ENCODE measurements at regions not wholly inside any gene's neighbourhood (a gene's known extent, or its start where the extent isn't known, plus 50 kb on each side); places are given as distances from the start of the nearest gene placed in this dataset.
"Not testable (repeated sequence)": the region's sequence is repeated elsewhere in the genome, so short reads cannot be mapped to it uniquely, and the experiment has no call there.

DNA sequence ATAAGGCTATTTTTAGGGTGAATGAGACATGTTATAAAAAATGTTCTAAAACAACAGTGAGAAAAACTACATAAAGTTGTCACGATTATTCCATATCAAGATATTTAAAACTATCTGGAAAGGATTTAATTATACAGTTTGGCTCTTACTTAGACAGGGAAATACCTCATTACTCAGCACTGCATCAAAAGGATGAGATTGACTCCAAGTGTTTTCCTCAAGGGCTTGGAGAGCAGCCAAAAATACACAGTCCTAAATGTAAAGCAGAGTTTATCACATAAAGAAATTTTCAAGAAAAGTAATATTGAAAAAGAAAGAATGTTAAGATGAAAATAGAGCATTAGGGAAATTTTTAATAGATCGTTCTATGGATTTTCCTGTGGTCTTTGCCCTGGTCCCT lies 285.5 kb upstream of the NETO1 start:
- DNase-seq = no peak

DNA sequence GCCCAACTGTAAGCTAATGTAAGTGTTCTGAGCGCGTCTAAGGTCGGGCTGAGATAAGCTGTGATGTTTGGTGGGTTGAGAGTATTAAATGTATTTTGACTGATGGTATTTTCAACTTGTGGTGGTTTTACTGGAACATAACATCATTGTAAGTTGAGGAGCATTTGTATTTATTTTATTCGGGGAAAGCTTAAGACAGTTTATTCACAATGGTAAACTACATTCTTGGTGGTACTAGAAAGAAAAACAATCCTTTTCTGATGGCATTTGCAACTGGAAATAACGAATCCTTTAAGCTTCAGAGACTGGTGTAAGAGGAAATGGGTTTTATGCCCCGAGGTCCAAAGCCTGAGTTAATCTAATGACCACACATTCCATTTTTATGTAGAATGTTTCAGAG lies 283.3 kb upstream of the NETO1 start:
- no peak for DNase-seq

DNA sequence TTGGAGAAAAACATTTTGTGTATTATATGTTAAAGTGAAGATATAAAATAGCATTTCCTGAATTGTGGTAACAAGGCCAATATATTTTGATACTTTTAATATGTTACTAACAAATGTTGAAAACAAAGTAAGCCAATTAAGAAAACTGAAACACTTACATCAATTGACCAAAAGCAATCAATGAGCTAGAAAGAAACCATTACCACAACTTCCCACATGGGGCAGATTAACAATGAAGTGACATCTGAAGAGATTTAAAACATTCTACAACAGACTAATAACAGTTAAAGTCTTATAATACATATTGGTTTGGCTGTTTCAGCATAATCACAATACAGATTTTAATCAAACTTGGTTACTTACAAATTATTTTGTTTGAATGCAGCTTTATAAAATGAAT lies 282.4 kb upstream of the NETO1 start:
- DNase-seq = no peak

DNA sequence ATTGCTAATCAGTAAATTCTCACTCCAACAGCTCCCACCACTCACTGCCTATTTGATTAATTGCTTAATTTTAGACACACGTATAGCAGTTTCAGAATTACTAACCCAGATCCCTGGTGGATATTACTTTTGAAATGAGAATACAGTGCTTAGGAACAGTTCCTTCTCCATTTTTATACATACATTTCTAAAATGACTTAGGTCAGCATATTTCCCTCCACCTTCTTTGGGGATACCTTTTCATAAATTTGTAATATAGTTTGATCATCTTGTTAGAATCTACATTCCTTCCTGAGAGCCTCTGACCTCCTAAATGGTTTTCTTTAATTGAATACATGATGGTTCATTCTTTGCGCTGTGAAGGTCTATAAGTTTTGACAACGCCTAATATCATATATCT lies 279.8 kb upstream of the NETO1 start:
- DNase-seq = no peak

DNA sequence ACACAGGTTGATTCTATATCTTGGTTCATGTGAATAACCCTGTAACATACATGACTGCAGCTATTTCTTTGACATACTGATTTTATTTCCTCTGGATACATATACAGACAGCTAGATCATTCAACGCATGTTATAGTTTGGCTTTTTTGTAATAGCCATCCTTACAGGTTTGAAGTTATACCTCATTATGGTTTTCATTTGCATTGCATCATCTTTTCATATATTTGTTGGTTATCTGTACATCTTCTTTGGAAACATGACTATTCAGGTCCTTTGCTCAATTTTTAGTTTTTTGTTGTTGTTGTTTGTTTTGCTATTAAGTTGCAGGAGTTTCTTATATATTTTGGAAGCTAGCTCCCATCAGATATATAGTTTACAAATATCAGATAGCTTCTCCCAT lies 276.2 kb upstream of the NETO1 start:
- no peak for DNase-seq

DNA sequence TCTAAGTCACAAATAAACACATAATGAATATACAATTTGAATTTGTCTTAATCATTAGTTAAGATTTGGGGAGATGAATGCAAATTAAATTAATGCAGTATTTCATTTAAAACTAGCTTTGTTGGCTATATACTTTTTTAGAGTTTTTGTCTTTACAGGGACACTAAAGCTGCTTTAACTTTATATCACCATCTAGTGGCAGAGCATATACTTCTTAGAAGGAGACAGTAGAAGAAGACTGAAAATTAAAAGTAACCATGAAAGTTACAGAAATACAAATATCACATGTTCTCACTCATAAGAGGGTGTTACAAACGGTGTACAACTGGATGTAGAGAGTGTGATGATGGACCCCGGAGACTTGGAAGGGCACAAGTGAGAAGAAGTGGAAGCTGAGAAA lies 268.3 kb upstream of the NETO1 start:
- DNase-seq = no peak

DNA sequence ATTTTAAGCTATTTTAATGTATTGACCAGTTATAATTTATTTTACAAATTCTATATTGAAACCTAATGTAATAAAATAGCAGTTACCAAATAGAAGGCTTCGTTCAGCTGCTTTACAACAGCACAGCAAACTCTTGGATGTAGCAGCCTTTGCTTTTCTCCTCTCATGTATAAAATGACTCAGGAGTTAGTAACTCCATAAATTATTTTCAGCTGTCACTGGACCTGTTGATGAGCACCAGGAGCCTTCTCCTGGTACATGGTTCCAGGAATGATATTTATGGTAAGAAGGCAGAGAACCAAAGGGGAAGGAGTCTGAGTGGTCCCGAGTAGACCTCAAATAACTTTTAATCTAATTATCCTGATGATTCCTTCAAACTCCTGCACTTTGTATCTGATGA lies 256.4 kb upstream of the NETO1 start:
- DNase-seq = no peak

DNA sequence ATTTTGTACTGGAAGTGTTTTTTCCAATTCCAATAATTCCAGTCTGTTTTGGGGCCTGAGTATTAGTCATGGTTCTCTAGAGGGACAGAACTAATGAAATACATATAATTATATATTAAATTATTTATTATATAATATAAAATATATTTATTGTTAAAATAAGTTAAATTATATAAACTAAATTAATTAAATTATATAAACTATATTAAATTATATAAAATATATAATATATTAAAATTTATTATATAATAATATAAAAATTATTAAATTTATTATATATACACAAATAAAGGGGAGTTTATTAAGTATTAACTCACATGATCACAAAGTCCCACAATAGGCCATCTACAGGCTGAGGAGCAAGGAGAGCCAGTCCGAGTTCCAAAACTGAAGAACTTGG lies 253.4 kb upstream of the NETO1 start:
- no peak for DNase-seq

DNA sequence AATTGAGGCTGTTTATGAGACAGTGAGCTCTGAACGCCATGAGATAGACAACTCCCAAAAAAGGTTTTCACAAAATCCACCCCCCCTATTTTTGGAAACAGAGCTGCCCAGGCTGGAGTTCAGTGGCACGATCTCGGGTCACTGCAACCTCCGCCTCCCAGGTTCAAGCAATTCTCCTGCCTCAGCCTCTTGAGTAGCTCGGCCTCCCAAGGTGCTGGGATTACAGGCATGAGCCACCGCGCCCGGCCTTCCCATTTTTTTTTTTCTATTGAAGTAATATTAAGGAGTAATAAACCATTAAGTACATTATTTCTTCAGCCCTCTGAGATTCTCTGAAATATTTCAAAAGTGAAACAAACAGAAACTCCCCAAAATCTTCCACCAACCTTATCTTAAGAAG lies 252.8 kb upstream of the NETO1 start:
- no peak for DNase-seq

DNA sequence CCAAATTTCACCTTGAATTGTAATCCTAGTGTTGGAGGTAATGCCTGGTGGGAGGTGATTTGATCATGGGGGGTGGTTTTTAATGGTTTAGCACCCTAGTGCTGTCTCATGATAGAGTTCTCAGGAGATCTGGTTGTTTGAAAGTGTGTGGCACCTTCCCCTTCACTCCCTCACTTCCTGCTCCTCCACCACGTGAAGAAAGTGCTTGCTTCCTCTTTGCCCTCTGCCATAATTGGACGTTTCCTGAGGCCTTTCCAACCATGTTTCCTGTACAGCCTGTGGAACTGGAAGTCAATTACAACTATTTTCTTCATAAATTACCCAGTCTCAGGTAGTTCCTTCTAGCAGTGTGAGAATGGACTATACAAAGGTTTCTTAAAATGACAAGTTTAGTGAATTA lies 251.8 kb upstream of the NETO1 start:
- DNase-seq = no peak

DNA sequence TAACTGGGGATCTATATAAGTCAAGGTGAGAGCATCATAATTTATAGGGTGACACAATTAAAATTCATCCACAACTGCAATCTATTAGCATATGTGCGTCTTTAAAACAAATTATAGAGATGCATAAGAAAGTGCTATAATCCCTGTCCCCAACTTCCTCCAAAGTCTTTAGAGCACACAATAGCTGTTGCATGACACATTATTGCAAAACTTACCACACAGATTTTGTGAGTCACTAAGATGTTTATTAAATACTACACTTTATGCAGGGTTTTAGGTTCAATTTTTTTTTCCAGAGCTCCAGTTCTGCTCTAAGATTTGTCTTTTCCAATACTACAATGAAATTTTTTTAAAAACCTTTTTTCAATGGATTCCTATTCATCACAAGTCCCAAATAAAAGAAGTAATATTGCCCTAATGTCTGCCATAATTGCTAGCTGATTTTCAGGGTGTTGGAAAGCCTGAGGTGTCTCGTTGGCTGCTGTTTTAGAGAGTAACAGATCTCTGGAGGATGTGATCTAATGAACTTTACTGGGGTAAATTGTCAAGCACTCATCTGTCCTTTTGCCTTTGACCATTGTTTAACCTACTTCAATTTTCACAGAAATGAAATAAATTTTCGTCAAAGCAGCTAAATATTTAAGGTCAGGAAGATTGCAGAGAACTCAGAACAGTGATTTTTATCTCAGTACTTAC lies 250.5 kb upstream of the NETO1 start:
- DNase-seq = no peak

DNA sequence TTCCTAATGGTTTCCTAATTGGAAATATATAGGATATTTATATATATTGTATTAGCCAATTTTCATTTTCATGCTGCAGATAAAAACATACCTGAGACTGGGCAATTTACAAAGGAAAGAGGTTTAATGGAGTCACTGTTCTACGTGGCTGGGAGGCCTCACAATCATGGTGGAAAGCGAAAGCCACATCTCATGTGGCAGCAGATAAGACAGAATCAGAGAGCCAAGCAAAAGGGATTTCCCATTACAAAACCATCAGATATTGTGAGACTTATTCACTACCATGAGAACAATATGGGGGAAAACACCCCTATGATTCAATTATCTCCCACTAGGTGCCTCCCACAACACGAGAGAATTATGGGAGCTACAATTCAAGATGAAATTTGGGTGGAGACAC lies 242.5 kb upstream of the NETO1 start:
- no peak for DNase-seq

DNA sequence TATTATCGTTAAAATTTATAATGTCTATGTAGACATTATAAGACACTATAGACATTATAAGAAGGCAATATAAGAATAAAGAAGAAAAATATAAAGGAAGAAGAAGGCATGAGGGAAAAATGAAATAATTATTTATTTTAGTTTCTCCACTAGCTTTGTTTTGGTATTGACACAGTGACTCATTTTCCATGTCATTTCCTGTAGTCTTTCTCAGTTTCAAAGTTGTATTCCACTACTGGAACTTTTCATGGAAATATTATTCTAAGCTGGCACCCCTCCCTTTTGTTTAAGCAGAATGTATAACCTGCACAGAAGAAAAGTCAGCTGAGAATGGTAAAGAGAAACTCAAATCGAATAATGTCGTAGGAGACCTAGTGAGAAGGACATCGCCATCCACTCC lies 234.2 kb upstream of the NETO1 start:
- no peak for DNase-seq

DNA sequence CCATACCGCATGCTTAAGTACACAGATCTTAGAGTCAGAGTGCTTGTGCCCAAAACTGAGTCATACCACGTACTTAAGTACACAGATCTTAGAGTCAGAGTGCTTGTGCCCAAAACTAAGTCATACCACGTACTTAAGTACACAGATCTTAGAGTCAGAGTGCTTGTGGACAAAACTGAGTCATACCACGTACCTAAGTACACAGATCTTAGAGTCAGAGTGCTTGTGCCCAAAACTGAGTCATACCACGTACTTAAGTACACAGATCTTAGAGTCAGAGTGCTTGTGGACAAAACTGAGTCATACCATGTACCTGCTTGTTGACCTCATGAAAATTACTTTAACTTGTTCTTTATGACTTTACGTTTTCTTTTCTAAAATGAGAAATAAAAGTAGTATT lies 233.7 kb upstream of the NETO1 start:
- not testable (repeated sequence) for DNase-seq

DNA sequence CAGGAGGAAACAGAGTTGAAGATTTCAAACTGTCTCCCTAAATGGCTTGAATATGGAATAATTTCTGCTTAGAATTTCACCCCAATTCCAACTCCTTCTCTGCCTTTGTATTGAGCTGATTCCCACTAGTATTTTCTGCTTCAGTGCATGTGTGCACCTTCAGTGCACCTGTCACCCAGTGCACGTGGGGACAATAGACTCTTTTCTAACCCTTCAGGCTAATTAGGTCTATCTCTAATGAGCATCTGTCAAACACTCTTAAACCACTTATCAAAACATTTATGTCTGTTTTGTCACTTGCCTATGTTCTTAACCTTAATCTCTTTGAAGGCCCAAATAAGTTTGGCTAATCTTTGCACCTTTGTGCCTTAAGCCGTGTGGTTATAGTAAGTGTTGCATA lies 232.0 kb upstream of the NETO1 start:
- no peak for DNase-seq

DNA sequence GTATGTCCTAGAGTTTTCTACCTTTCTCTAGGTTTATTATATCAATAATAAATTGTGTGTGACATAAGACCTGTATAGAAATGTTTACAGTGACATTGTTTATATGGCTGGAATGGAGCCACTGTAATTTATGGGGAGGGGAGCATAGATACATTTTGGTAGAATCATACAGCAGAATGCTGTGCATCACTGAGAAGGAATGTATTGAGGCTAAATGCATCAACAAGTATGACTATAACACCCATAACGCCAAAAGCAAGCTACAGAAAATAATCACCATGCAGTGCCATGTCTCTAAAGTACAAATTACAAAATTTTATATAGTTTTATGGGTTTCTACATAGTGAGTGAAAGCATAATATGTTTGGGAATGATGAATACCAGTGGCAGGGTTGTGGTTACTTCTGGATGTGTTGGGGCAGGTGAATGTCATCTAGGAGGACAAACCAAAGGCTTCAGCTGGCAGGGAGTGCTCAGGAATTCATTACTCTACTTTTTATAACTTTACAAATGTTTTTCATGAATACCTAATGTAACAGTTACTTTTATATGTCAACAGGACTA lies 226.0 kb upstream of the NETO1 start:
- DNase-seq = no peak

DNA sequence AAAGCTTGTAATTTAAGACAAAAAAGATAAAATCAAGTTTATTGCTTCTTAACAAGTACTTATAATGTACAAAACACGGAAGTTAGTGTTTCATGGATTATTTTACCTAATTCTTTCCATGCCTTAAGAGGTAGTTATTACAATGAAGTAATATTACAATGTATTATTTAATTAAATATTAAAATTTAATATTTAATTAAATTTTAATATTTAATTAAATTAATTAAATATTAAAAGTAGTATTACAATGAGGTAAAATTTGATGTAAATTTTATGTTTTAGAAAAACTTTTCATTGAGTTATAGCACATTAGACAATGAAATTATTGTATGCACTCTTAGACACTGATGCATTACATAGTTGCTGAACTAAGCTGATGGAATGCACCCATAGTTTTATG lies 220.7 kb upstream of the NETO1 start:
- DNase-seq = no peak

DNA sequence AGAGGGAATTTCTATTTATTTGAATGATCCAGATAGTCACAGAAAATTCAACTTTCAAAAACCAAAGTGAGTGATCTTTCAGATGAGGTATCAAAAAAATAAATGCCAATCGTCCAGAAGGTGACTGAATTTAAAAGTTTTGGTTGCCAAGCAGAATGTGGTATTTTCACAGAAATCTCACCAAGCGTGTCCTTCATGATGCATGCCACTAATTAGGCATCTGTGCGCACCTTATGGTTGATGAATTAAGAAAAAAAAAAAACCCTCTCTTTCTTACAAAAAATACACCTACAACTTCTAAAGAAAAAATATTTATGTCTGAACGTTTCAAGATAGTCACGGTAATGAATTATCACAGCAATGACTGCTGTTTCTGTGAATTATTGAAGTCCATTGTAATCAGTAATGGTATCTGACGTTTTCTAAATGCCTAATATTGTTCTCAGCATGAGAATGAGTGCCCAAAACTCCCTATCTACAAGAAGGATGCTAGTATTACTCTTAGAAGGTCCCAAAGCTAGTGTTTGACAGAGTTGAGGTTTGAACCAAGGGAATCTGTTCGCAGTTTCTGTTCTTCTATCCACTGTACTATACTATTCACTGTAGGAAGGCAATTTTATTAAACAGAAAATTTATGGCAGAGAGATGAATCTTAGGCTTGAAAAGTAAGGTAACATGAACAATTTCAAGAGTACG lies 219.6 kb upstream of the NETO1 start:
- no peak for DNase-seq

DNA sequence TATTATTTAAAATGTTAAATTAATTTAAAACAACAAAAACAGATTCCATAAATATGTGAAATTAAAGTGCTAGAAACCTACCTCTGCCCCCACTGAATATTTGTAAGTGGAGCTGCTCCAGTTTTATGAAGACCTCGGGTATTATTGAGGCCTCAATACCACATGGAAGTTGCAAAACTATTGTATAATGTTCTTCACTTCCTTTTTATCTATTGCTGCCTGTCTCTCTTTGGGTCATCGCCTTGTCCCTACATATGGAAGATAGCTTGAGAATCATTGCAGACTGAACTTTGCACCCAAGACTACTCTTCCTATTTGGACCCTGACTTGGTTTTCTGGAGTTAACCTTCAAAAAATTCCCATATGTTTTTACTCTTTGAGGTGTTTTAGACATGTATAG lies 212.1 kb upstream of the NETO1 start:
- DNase-seq = no peak

DNA sequence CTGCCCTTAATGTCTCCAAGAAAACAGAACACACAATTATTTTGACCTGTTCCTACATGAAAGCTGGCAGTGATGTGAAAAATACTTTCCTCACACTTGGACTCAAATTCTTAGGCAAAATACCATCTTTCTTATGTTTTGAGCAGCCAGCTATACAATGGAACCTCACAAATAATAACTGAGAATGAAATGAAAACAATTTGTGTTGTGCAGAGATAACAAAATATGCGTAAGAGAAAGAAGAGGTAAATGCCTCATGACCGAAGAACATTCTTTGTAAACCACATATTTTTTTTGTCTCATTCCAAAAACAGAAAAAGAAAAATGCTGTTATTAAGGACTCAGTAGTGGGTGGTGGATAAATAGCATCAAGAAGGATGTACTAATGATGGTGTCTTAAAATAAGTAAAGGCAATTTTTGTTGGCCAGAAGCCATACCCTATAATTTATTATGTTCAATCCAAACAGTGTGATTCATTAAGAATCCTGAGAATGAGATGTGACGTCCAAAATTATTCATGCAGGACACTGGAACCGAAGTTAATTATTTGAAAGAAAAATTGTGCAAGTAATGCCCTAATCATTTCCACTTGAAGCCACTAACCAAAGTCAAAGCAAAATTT lies 193.0 kb upstream of the NETO1 start:
- no peak for DNase-seq

DNA sequence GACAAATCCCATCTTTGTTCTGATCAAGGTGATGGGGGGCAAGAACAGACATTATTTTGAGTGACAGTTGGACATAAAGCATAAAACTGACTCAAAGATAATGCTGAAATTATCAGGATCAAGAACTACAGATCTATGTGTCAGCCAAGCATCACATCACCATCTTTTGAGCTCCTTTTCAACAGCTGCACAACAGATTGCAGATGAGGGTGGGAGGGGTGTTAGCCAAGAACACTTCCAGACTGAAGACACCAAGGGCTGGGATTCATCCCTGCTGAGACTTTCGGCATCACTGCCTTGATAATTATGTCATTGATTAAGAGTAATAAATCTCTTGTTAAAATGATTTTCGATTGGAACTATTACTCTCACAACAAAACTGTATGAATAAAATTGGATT lies 191.5 kb upstream of the NETO1 start:
- no peak for DNase-seq

DNA sequence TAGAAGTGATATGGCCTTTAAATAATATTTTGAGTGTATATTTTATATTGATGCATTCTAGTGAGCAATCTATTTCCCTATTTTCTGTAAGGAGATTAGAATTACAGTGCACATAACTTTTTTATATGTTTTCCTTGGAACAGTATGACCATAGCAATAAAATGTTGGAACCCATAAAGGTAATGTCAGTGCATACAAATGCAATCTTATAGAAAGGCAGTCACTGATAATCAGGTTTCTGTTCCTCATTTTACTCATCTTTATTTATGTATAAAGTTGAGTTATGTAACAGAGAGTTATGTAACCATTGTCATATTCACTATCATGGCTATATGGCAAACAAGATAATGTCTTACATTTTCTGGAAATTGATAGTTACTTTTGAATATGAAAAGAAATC lies 179.9 kb upstream of the NETO1 start:
- no peak for DNase-seq

DNA sequence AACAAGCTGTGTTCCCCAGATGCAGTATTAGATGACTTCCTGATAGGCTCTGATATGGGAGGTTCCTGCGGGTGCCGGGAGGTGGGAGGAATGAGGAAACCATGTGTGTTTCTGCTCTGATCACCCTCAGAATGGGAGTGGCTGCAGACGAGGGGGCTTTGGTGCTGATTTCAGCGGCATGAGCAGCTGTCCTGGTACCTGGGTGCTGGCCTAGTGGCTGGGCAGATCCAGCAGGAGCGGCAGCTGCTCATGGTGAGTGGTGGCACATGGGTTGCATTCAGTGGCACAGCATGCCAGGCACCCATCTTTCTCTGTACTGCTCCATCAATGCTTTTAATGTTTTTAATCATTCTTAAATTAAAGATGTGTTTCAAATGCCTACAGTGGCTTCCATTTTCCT lies 177.2 kb upstream of the NETO1 start:
- DNase-seq = no peak

DNA sequence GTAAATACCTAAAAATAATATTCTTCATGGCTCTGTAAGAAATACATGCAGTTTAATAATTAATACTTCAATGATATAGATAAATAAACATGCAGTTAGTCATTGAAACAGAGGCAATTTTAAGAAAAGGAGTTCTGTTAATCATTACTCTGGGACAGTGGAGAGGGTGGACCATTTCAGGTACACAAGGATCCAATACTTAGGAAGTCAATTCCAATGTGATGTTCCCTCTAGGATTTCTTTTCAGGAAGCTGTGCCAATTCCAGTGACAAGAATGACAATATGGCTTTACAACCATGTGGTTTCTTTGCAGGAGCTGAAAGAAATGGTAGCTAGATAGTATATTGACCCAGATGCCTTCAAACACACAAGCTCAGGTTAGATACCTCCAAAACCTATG lies 175.8 kb upstream of the NETO1 start:
- no peak for DNase-seq

All from activated CD8-positive, alpha-beta memory T cell treated with anti-CD3 and anti-CD28 coated beads for 24 hours (primary cell).